HEK293 (cell line): ENCODE measurements at regions not wholly inside any gene's neighbourhood (a gene's known extent, or its start where the extent isn't known, plus 50 kb on each side); places are given as distances from the start of the nearest gene placed in this dataset.

Experiments used
- CTCF ChIA-PET: fragments of 350-600 bp; formaldehyde crosslinking; extraction: SDS; loops from one replicate; lab custom pipeline; 2021; ENCODE audit warnings: antibody characterized with exemption; lab: Yijun Ruan, JAX
- POLR2A ChIA-PET: fragments of 300-600 bp; formaldehyde crosslinking; extraction: SDS; loops from one replicate; lab custom pipeline; 2020; ENCODE audit warnings: antibody characterized with exemption, inconsistent platforms; lab: Yijun Ruan, JAX
- H3K27ac ChIP-seq: fragments of 200-500 bp; sonication (Bioruptor generic); 2 replicates; pipeline ENCODE4 v1.5.1; 2014; ENCODE audit warnings: low read depth, low read length, control low read depth, inconsistent platforms; ENCODE audit errors: extremely low read depth
- H3K36me3 ChIP-seq, 2 experiments: fragments of 200-500 bp in 1 of 2; sonication (Bioruptor generic) in 1 of 2; 1 replicate in 1 of 2; 2 replicates in 1 of 2; pipeline ENCODE4 v1.5.1; 2014 to 2017; ENCODE audit warnings: inconsistent platforms in 2 of 2, low read length in 2 of 2; ENCODE audit not compliant: control insufficient read depth in 2 of 2, insufficient read depth in 1 of 2
- H3K4me1 ChIP-seq: fragments of 200-500 bp; sonication (Bioruptor generic); 2 replicates; pipeline ENCODE4 v1.5.1; 2014; ENCODE audit warnings: mild to moderate bottlenecking, low read length, inconsistent platforms; ENCODE audit not compliant: control insufficient read depth, insufficient read depth
- H3K4me3 ChIP-seq: 2 replicates; pipeline ENCODE4 v1.5.1; 2011; ENCODE audit warnings: low read depth, mild to moderate bottlenecking, control low read depth, low read length, moderate library complexity
- H3K9me3 ChIP-seq: fragments of 200-500 bp; sonication (Bioruptor generic); 2 replicates; pipeline ENCODE4 v1.5.1; 2014; ENCODE audit warnings: low read depth, low read length, inconsistent platforms; ENCODE audit not compliant: control insufficient read depth, insufficient read depth
- GFI1B ChIP-seq: fragments of 450-650 bp; formaldehyde crosslinking; IDR thresholded peaks from 2 replicates; pipeline ENCODE4 v1.5.1; 2016; ENCODE audit warnings: missing biosample characterization, missing genetic modification characterization
- GLI4 ChIP-seq: fragments of 450-650 bp; formaldehyde crosslinking; IDR thresholded peaks from 2 replicates; pipeline ENCODE4 v1.5.1; 2016; ENCODE audit warnings: missing biosample characterization, missing genetic modification characterization
- HOXA7 ChIP-seq: sonication (generic); formaldehyde crosslinking; IDR thresholded peaks from 2 replicates; pipeline ENCODE4 v1.8.1; 2022; ENCODE audit warnings: missing genetic modification reagents, borderline replicate concordance
- IKZF3 ChIP-seq: fragments of 450-650 bp; IDR thresholded peaks from 2 replicates; pipeline ENCODE4 v1.5.0; 2018; ENCODE audit warnings: missing biosample characterization, mild to moderate bottlenecking, missing genetic modification characterization, moderate library complexity
- MYNN ChIP-seq: fragments of 450-650 bp; formaldehyde crosslinking; IDR thresholded peaks from 2 replicates; pipeline ENCODE4 v1.5.1; 2016; ENCODE audit warnings: missing biosample characterization, missing genetic modification characterization, borderline replicate concordance
- PATZ1 ChIP-seq: fragments of 450-650 bp; formaldehyde crosslinking; IDR thresholded peaks from 2 replicates; pipeline ENCODE4 v1.5.1; 2016; ENCODE audit warnings: missing biosample characterization, missing genetic modification characterization
- PRDM10 ChIP-seq: fragments of 450-650 bp; formaldehyde crosslinking; IDR thresholded peaks from 2 replicates; pipeline ENCODE4 v1.5.1; 2016; ENCODE audit warnings: missing biosample characterization, missing genetic modification characterization
- SETDB1 ChIP-seq: IDR thresholded peaks from one replicate; pipeline ENCODE4 v1.6.1; 2017; ENCODE audit warnings: mild to moderate bottlenecking, low read length, moderate library complexity, mixed read lengths; ENCODE audit not compliant: insufficient read length
- YY1 ChIP-seq: fragments of 450-650 bp; formaldehyde crosslinking; IDR thresholded peaks from 2 replicates; pipeline ENCODE4 v1.5.1; 2018; ENCODE audit warnings: missing biosample characterization, missing genetic modification characterization
- YY2 ChIP-seq: fragments of 450-650 bp; formaldehyde crosslinking; IDR thresholded peaks from 2 replicates; pipeline ENCODE4 v1.5.1; 2016; ENCODE audit warnings: missing biosample characterization, missing genetic modification characterization
- ZBTB1 ChIP-seq: fragments of 450-650 bp; formaldehyde crosslinking; IDR thresholded peaks from 2 replicates; pipeline ENCODE4 v1.5.1; 2016; ENCODE audit warnings: missing biosample characterization, missing genetic modification characterization
- ZBTB48 ChIP-seq: fragments of 450-650 bp; formaldehyde crosslinking; IDR thresholded peaks from 2 replicates; pipeline ENCODE4 v1.5.1; 2016; ENCODE audit warnings: missing biosample characterization, missing genetic modification characterization
- ZEB2 ChIP-seq: fragments of 450-650 bp; formaldehyde crosslinking; IDR thresholded peaks from 2 replicates; pipeline ENCODE4 v1.5.1; 2016; ENCODE audit warnings: missing biosample characterization, missing genetic modification characterization
- ZNF175 ChIP-seq: fragments of 450-650 bp; formaldehyde crosslinking; IDR thresholded peaks from 2 replicates; pipeline ENCODE4 v1.5.1; 2016; ENCODE audit warnings: missing biosample characterization, missing genetic modification characterization
- ZNF335 ChIP-seq: fragments of 450-650 bp; formaldehyde crosslinking; conservative IDR thresholded peaks from 2 replicates; pipeline ENCODE4 v1.5.1; 2016; ENCODE audit warnings: missing biosample characterization, missing genetic modification characterization
- ZNF501 ChIP-seq: fragments of 450-650 bp; formaldehyde crosslinking; IDR thresholded peaks from 2 replicates; pipeline ENCODE4 v1.5.1; 2016; ENCODE audit warnings: missing biosample characterization, missing genetic modification characterization
- ZNF514 ChIP-seq: fragments of 450-650 bp; formaldehyde crosslinking; IDR thresholded peaks from 2 replicates; pipeline ENCODE4 v1.5.1; 2016; ENCODE audit warnings: missing biosample characterization, missing genetic modification characterization
- ZNF544 ChIP-seq: fragments of 450-650 bp; formaldehyde crosslinking; IDR thresholded peaks from 2 replicates; pipeline ENCODE4 v1.5.0; 2017; ENCODE audit warnings: missing biosample characterization, missing genetic modification characterization
- ZNF571 ChIP-seq: fragments of 450-650 bp; formaldehyde crosslinking; IDR thresholded peaks from 2 replicates; pipeline ENCODE4 v1.5.0; 2017; ENCODE audit warnings: missing biosample characterization, missing genetic modification characterization
- ZNF610 ChIP-seq: fragments of 450-650 bp; formaldehyde crosslinking; IDR thresholded peaks from 2 replicates; pipeline ENCODE4 v1.5.1; 2016; ENCODE audit warnings: missing biosample characterization, missing genetic modification characterization, borderline replicate concordance
- ZNF623 ChIP-seq: fragments of 450-650 bp; formaldehyde crosslinking; IDR thresholded peaks from 2 replicates; pipeline ENCODE4 v1.5.1; 2016; ENCODE audit warnings: missing biosample characterization, missing genetic modification characterization
- ZNF654 ChIP-seq: fragments of 450-650 bp; formaldehyde crosslinking; IDR thresholded peaks from 2 replicates; pipeline ENCODE4 v1.5.1; 2016; ENCODE audit warnings: low read depth, missing biosample characterization, missing genetic modification characterization
- ZNF658 ChIP-seq: fragments of 450-650 bp; formaldehyde crosslinking; IDR thresholded peaks from 2 replicates; pipeline ENCODE4; 2016; ENCODE audit warnings: missing biosample characterization, missing genetic modification characterization
- ZNF701 ChIP-seq: fragments of 450-650 bp; formaldehyde crosslinking; IDR thresholded peaks from 2 replicates; pipeline ENCODE4 v1.5.1; 2016; ENCODE audit warnings: missing biosample characterization, missing genetic modification characterization
- ZNF704 ChIP-seq: fragments of 450-650 bp; formaldehyde crosslinking; IDR thresholded peaks from 2 replicates; pipeline ENCODE4 v1.5.1; 2016; ENCODE audit warnings: missing biosample characterization, missing genetic modification characterization
- ZNF747 ChIP-seq: fragments of 450-650 bp; formaldehyde crosslinking; IDR thresholded peaks from 2 replicates; pipeline ENCODE4 v1.5.1; 2016; ENCODE audit warnings: missing biosample characterization, missing genetic modification characterization
- ZNF791 ChIP-seq: fragments of 450-650 bp; formaldehyde crosslinking; IDR thresholded peaks from 2 replicates; pipeline ENCODE4 v1.5.1; 2016; ENCODE audit warnings: missing biosample characterization, missing genetic modification characterization
- ZSCAN16 ChIP-seq: fragments of 450-650 bp; formaldehyde crosslinking; IDR thresholded peaks from 2 replicates; pipeline ENCODE4 v1.5.1; 2016; ENCODE audit warnings: missing biosample characterization, missing genetic modification characterization

GRCh38 chr12:71371122-71371521 lies 68.5 kb upstream of the LGR5 start (continued):
- TF ChIP-seq PATZ1 (tag by site-specific recombination) (no peak), ZBTB48 (tag by site-specific recombination) (no peak), ZNF501 (tag by site-specific recombination) (no peak), ZNF623 (tag by site-specific recombination) (no peak), GLI4 (tag by site-specific recombination) (no peak), ZNF571 (tag by site-specific recombination) (no peak), IKZF3 (no peak)

- CTCF ChIA-PET, result interaction anchor here (0.6 kb wide), 1 partner anchor 360 kb away, joined by 3 read pairs; no protein-coding TSS in a partner anchor
Measured at GRCh38 chr12:71360013-71360412, 79.6 kb upstream of the LGR5 start.

GRCh38 chr12:71356569-71356968 lies 83.0 kb upstream of the LGR5 start:
- ChIA-PET POLR2A (no interaction called here), CTCF (no interaction called here)
- Histone ChIP-seq H3K4me3 (no peak overlapping the region), H3K36me3 (no peaks in the 10 kb centered on the region), H3K4me1 (no peaks in the 10 kb centered on the region), H3K9me3 (no peaks in the 10 kb centered on the region), H3K27ac (no peak overlapping the region)
- TF ChIP-seq ZNF335 (tag by site-specific recombination) (no peak), ZNF514 (tag by site-specific recombination) (no peak), HOXA7 (CRISPR knock-in tag) (no peak), ZNF175 (tag by site-specific recombination) (no peak), ZNF544 (tag by site-specific recombination) (no peak), ZBTB1 (tag by site-specific recombination) (no peak), YY2 (tag by site-specific recombination) (no peak), PRDM10 (no peak), ZEB2 (tag by site-specific recombination) (no peak), YY1 (tag by site-specific recombination) (no peak), ZNF704 (tag by site-specific recombination) (no peak), MYNN (tag by site-specific recombination) (no peak), ZNF610 (tag by site-specific recombination) (no peak), ZSCAN16 (tag by site-specific recombination) (no peak), ZNF654 (tag by site-specific recombination) (no peak), ZNF501 (tag by site-specific recombination) (no peak), GFI1B (tag by site-specific recombination) (no peak)

More at GRCh38 chr12:71360013-71360412, 79.6 kb upstream of the LGR5 start:
- no peaks in the 10 kb centered on the region for H3K36me3 ChIP-seq
- H3K4me1 ChIP-seq, result no peaks in the 10 kb centered on the region
- no peak overlapping the region for H3K27ac ChIP-seq
- no peaks in the 10 kb centered on the region for H3K9me3 ChIP-seq
- no peak overlapping the region for H3K4me3 ChIP-seq
- POLR2A ChIA-PET, result no interaction called here
- TF ChIP-seq ZNF701 (tag by site-specific recombination), result no peak
- peak; percentile 91 for TF ChIP-seq ZNF791 (tag by site-specific recombination)
- TF ChIP-seq SETDB1, result peak; percentile 86
- TF ChIP-seq ZNF747 (tag by site-specific recombination), result no peak
- no peak for TF ChIP-seq ZNF658 (tag by site-specific recombination)
